ENCODE measurements at regions not wholly inside any gene's neighbourhood (a gene's known extent, or its start where the extent isn't known, plus 50 kb on each side); places are given as distances from the start of the nearest gene placed in this dataset.
"Not testable (repeated sequence)": the region's sequence is repeated elsewhere in the genome, so short reads cannot be mapped to it uniquely, and the experiment has no call there.

DNA sequence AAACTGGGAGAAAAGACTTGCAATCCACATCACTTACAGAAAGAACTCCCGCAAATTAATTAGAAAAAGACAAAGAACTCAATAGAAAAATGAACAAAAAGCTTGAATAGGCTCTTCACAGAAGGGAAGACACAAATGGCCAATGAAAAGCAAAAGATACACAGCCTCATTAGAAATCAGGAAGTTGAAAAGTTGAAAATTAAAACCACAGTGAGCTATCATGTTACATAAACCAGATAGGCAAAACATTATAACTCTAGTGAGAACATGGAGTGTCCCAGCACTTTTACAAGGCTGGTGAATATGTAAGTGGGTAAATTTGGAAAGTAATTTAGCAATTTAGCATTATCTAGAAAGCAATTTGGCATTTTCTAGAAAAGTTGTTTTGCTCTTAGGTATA is 158.4 kb upstream of the RASSF8 start:
- DNase-seq: peak; percentile 32

DNA sequence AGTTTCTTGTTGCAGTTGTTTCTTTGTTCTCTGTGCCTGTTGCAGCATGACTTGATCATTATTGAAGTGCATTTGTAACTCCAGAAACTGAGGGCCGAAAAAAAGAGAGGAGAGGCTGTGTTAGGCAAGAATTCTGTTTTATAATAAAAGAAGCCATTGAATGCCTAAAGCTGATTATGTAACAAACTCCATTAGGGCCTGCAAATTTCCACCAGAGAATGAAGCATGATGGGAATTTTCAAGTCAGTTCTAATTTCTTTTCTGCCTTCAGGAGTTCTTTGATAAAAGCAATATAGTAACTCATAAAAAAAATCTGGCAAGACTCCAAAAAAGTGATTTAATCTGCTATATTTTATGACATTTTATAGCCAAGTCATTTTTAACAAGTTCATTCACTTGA is 156.7 kb upstream of the RASSF8 start:
- no peak for DNase-seq

DNA sequence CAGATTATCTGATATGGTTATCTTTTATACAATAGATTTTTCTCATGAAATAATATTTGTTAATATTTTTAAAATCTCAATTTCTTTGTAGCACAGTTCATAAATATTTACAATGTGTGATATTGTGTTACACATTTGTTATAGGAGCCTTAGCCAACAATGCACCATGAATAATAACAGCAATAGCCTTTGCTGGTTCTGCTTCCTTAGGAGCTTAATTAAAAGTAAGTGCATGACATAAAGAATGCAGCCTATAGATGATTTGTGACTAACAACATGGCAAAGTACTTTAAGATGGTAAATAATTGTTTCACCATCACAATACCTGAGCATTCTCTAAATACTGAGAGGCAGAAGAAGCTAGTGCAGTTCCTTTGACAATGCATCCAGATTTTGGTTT is 156.3 kb upstream of the RASSF8 start:
- DNase-seq: no peak

DNA sequence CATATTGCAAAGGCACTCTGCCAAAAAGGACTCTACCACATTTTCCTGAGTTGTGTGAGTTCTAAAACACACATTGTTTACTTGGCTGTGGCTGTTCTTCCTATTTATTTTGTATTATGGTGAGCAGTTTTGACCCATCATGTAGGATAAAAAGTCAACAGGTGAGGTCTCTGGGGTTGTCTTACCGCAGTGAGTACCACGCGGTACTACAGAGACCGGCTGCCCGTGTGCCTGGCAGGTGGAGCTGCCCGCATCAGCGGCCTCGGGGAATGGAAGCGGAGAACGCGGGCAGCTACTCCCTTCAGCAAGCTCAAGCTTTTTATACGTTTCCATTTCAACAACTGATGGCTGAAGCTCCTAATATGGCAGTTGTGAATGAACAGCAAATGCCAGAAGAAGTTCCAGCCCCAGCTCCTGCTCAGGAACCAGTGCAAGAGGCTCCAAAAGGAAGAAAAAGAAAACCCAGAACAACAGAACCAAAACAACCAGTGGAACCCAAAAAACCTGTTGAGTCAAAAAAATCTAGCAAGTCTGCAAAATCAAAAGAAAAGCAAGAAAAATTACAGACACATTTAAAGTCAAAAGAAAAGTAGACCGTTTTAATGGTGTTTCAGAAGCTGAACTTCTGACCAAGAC is 155.3 kb upstream of the RASSF8 start:
- not testable (repeated sequence) for DNase-seq

DNA sequence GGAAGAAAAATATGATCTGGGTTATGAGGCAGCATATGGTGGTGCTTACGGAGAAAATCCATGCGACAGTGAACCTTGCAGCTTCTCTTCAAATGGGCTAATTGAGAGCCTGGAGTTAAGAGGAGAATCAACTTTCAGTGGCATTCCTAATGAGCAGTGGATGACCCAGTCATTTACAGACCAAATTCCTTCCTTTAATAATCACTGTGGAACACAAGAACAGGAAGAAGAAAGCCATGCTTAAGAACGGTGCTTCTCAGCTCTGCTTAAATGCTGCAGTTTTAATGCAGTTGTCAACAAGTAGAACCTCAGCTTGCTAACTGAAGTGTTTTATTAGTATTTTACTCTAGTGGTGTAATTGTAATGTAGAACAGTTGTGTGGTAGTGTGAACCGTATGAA is 154.2 kb upstream of the RASSF8 start:
- peak; percentile 70 for DNase-seq

DNA sequence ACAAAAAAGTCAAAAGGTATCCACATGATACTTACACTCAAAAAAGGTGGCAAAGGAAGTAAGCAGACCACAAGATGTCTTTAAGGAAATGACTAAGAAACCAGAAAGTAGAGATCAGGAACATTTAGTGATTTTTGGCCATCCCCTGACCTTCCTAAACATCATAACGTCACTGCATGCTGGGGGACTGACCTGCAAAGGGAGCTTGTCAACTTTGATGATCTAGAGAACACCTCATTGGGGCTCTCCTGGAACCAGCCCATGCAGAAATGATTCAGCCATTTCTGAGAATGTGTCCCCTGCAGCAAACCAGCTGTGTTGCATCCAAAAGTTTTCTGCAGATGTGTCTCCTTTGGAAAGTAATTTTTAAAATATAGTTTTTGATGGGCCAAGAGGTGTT is 152.2 kb upstream of the RASSF8 start:
- DNase-seq: peak; percentile 35

DNA sequence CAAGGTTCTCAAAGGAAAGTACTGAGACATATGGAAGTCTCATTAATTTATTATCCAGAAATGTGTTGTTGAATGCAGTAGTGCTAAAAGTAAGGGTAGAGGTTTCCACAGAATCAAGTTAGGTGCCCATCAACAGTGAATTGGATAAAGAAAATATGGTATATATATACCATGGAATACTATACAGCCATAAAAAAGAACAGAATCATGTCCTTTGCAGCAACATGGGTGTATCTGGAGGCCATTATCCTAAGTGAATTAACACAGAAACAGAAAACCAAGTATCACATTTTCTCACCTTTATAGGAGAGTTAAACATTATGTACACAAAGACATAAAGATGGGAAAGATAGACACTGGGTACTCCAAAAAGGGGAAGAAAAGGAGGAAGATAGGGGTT is 149.9 kb upstream of the RASSF8 start:
- DNase-seq: no peak

DNA sequence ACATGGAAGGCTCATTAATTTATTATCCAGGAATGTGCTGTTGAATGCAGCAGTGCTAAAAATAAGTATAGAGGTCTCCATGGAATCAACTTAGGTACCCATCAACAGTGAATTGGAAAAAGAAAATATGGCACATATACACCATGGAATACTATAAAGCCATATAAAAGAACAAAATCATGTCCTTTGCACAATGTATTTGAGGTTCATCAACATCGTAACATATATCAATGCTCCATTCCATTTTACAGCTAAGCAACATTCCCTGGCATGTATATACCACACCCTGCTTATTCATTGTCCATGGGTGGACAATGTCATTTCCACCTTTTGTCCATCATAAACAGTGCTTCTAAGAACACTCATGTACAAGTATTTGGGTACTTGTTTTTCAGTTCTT is 147.8 kb upstream of the RASSF8 start:
- DNase-seq: no peak

DNA sequence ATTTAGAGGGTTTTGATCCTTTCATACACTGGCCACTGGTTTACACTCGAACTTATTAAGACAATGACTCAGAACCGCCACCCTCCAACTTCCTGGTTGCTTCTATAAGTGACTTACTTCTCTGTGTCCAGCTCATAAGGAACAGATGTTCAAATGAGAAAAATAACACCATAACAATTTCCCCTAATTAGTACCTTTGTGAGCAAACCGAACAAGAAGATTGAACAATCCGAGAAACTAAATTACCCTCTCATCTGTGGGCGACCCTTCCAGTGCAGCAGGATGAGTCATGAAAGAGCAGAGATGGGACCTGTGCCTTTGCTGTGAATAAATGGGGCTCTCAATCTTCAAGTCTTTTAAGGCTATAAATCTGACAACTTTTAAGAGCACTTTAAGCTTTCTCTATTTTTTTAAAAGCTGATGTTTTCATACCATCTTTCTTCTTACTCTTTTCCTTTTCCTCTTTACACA is 146.8 kb upstream of the RASSF8 start:
- DNase-seq: peak; percentile 83

DNA sequence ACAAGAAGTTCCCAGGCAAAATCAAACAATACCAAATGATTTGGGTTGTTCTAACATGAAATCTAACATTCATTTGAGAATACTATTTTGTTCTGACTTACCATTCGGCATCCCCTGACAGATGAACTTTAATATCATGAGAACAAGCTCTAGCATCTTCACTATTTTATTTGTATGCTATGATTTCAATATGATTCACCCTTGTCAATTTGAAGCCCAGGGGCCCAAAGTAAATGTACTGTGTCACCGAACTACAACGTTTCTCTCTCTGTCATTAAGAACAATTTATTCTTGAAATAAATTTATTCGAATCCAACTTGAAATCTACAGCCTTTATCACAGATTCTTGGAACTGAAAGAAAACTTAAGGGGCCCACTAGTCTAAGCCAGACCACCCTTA is 146.2 kb upstream of the RASSF8 start:
- no peak for DNase-seq

DNA sequence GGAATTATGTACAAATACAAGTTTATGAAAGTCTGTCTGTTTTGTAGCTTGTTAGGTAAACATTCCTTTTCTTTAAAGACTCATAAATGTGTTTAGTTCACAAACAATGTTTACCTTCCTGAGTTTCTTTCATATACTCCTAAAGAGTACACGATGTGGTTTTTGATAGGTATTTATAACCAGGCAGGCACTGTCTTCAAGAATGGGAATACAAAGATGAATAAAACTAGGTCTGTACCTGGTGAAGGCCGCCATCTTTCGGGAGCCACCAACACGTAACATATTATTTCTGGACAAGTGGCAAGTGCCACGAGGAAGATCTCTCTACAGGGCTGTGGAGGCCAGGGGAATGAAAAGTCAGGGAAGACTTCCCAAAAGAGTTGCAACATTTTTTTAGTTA is 144.6 kb upstream of the RASSF8 start:
- no peak for DNase-seq

DNA sequence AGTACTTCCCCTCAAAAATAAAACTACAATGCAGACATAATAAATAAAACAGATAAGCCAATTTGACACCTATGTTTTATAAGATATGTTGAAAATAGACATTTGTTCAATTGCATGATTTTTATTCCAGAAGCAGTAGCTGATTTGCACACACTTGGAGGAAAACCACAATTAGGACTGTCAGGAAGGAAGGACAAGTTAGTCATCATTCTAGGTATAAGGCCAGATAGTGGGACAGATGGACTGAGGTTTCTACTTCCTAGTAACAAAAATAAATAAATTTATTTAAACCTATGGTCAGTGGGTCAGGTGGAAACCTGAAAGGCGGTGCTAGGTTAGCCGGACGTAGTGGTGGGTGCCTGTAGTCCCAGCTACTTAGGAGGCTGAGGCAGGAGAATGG is 141.8 kb upstream of the RASSF8 start:
- no peak for DNase-seq

DNA sequence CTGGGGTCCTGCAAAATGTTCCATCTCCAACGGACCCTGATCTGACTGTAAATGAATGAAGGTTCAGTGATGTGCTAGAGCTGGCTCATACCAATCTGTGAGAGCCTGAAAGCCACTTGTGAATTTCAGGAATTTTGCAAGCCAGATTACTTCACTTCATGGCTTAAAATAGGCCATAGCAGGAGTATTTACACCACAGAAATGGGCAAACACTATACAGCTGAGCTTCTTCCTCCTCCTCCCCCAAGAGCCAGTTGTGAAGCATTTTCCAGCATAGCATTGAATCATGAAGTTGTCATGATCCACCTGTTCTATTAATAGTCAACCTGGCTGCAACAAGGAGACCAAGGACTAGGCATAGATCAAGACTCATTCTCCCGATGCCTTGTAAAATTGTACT is 141.3 kb upstream of the RASSF8 start:
- peak; percentile 28 for DNase-seq

DNA sequence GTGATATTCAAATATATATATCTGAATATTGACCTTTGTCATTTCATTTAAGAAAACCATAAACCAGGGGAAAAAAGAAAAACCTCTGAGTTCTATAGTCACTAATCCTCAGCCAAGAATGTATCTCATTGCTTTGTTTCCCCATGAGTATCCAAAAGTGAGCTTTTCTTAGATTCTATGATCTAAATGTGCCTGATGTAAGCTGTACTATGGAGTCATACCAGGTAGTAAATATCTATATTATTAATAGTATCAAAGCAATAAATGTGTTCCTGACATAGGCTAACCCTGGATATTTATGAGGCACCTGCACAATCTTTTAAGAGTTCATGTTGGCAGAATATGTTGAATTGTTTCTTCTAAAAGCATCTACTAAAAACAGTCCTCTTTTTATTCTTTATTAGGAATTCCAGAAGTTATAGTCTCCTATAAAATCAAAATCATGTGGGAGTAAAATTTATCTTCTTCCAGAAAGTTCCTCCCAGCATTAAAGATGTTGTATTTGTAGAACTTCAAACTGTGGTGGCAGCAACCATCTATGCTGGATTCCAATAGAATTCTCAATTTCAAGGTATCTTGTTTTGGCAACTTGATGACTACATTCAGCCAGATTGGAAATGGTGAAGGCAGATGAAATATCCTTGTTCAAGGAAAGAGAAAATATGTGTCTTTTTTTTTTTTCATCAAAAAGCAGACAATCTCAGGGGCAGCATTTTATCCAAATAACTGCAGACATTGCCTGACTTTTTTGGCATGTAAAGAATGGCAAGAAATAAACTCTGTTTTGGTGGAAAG is 139.7 kb upstream of the RASSF8 start:
- no peak for DNase-seq

DNA sequence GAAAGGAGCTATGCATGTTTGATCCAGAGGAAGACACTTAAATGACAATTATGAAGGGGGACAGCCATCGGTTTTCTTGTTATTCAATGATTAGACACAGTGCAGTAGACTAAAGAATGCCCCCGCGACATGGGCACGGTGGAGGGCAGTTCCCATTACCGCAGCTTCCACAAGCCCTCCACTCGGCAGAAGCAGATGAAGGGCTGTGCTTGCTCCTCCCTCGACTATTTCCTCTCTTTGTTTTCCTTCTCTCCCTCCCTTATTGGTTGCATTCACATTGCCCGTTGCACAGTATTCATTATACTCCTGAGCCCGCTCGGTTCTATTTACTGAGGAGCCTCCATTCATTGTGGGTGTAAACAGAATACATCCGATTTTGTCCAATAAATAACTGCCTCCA is 138.8 kb upstream of the RASSF8 start:
- no peak for DNase-seq

DNA sequence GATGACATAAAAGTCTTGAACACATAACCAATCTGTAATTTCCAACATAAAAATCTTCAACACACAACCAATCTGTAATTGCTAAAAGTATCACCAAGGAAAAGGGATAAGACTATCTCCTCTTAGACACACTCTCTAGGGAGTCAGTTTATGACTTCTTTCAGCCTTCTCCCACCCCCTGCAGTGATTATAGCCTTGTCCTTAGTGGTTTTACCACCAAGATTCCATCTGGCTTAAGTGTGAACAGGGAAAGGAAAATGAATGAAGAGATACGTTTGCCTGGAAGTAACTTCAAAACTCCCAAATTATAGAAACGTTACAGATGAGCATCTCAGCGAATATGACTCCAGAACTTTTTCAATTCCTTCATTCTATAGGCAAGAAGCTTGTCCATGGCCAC is 136.2 kb upstream of the RASSF8 start:
- no peak for DNase-seq

DNA sequence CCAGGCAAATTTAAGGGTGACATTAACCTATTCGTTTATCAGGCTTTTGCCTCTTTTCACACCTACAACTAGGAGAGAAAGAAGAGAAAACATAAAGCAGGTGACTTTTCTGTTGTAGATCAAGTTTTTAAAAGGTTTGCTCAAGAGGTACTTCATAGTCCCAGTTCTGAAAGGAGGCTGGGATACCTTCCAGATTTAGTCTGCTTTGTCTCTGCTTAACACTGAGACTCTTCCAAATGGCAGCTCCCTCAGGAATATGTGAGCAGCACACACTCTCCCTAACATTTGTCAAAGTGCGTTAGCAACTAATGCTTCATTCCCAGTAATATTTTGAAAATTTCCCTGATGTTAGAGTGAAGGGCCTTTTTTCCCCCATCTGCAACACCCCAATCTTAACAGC is 133.7 kb upstream of the RASSF8 start:
- DNase-seq: no peak

DNA sequence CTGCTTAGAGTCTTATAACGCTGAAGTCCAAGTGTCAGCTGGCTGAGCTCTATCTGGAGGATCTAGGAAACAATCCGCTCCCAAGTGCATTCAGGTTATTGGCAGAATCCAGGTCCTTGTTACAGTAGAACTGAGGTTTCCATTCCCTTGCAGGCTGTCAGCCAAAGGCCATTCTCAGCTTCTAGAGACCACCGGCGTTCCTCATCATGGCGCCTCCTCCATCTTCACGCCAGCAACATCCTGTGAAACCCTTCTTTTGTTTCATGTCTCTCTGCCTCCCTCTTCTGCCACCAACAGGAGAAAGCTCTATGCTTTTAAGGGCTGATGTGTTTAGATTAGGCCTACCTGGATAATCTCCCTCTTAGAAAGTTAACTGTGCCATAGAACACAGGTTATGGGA is 133.0 kb upstream of the RASSF8 start:
- no peak for DNase-seq

DNA sequence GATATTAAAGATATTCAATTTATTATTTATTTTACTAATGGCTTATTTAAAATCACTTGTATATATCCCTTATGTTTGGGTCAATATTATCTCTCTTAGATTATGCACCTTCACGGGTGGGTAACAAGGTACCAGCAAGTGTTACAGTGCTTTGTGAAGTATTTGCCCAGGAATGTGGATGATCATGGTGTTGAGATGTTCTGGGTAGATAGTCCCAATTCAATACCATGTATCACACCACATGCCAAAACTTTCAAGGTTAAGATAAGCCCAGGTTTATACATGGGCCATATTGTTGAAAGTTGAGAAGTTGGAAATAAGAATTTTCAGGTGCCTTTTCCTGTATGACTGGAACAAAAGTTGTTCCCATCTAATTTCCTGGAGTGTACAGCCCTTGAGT is 131.3 kb upstream of the RASSF8 start:
- no peak for DNase-seq

DNA sequence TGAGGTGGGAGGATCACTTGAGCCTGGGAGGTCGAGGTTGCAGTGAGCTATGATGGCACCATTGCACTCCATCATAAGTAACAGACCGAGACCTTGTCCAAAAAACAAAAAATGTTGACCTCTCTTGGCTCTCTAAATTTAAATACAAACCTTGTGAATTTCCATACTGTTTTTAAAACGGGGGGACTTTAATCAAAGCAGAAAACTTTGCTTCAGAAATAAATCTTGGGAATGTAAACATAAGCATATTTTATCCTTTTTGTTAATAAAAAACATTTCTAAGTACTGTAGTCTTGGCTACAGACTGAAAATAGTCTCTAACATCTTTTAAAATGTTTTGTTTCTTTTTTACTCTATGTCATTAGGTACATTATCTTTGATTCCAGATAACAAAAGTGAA is 130.7 kb upstream of the RASSF8 start:
- DNase-seq: no peak

DNA sequence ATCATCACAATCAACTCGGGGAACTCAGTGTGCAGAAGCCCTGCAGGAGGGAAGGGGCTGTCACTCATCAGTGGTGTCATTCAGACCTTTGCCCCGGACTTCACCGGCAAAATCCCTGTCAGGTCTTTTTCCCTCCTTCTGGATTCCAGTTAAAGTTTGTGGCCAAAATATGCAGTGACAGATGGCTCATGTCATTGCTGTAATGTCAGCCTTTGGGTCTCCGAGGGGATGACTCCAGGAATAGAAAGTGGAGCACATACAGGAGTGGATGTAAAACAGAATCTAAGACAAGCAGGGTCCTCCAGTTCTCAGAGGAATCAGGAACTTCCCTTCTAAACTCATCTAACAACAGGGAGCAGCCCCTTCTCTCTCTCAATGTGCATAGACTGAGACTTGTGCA is 130.3 kb upstream of the RASSF8 start:
- no peak for DNase-seq

DNA sequence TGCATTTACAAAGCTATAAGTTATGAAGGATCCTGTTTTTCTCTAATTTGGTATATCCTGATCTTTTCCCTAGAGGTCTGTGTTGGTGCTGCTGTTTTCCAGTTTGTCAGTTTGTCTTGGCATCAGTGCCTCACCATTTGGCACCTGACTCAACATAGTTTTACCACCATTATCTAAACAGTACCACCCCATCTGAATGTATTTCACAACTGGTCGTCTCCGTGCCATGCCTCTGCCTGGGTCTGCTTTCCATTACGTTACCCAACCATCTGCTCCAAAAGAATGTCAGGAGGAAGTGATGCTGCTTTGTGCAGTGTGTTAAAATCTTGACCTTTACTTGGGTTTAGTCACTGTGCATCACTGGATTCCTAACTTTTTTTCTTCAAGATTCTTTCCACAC is 129.3 kb upstream of the RASSF8 start:
- peak; percentile 97 for DNase-seq

DNA sequence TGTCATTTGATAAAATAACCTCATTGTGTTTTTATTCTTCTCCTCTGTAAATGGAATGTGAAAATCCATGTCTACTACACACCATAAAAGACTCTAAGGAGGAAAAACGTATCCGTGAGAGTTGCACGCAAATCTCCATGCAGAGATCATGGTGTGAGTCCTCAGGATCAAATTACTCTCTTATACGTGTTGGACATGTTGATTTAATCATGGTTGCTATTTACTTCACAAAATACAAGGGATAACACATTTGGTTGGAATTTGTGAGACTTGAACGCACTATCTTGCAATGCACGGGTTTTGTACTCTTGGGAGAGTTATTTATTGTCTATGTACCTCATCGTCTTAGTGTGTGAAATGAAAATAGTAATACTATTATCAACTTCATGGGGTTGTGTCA is 128.0 kb upstream of the RASSF8 start:
- DNase-seq: peak; percentile 97

DNA sequence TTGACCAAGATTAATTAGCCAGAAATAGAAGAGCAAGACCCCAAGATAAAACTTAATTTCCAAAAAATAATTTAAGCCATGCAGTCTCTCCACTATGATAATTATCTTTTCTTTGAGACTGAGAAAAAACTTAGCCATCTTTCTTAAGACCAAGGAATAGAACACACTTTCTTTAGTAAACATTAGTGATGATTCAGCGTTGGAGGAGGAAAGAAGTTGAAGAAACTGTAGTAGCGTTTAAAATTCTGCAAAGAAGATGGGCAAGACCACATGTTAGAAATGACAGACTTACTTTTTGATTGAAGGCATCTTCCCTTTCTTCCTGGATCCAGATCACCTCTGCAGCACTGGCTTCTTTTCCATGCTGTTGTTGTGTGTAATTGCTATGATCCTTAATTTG is 124.8 kb upstream of the RASSF8 start:
- no peak for DNase-seq

DNA sequence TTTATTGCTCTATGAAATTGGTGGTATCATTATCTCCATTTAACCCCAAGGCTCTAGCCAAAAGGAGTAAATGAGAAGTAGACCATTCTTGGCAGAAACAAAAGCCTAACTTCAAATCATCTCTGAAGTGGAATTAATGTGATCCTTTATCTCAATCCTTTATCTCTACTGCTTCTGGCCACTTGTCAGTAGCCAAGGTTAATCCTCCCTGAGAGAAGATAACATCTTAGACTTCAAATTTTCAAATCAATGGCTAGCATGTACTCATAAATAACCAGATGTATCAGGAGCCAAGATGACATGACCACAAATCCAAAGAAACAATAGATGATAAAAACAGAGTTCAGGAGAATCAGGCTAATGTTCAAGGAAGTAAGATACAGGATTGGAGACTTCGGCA is 123.1 kb upstream of the RASSF8 start:
- no peak for DNase-seq
